ENCODE measurements at regions not wholly inside any gene's neighbourhood (a gene's known extent, or its start where the extent isn't known, plus 50 kb on each side); places are given as distances from the start of the nearest gene placed in this dataset.

DNA sequence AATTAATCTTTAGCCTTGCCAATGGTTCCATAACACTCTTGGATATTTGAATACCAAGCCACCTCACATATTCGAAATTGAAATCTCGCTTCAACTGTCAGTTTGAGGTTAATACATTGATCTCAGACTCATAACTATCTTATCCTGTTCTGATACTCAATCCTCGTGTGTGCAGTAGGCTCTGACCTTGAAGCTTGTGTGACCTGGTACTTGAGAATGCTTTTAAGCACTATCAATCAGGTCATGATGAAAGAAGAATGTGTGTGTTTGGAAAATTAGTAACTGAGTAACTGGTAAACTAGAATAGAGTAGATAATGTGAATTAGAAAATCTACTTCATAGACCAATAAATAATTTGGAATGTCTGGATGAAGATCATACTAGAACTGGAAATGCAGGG lies 1266.7 kb downstream of the MAT2B start:
- H3K27me3 ChIP-seq = no peaks in the 10 kb centered on the region
- no peaks in the 10 kb centered on the region for H3K36me3 ChIP-seq
- no peaks in the 10 kb centered on the region for H3K4me1 ChIP-seq
- H3K9me3 ChIP-seq = no peaks in the 10 kb centered on the region
- TF ChIP-seq CTCF (IDR thresholded peaks at IDR 0.05; ENCODE audit: low read depth, low read length) = no peak
- H3K4me3 ChIP-seq (ENCODE audit: low read depth, low read length) = no peak overlapping the region
- DNase-seq = no peak

GRCh38 chr5:164784230-164784629 lies 1278.8 kb downstream of the MAT2B start:
- no peaks in the 10 kb centered on the region for H3K4me1 ChIP-seq
- TF ChIP-seq CTCF (IDR thresholded peaks at IDR 0.05; ENCODE audit: low read depth, low read length) = no peak
- no peak overlapping the region for H3K4me3 ChIP-seq (ENCODE audit: low read depth, low read length)
- H3K36me3 ChIP-seq = no peaks in the 10 kb centered on the region
- H3K27me3 ChIP-seq = no peaks in the 10 kb centered on the region
- no peak for DNase-seq
- H3K9me3 ChIP-seq = no peaks in the 10 kb centered on the region

DNA sequence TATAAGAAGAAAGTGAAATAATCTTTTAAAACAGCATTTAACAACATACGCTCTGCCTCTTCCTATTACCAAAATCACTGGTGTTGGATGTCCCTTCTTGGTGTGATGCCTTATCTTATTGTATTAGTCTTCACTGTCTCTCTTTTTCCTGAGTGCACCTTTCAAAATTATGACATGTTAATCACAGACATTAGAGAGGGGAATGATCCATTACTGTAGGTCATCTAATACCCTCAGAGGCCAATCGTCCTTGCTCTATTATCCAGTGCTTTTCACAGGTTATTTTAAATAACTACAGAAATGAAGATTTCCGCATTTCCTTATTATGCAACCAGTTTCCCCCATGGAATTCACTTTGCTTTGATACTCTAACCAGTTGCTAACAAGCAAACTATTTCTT lies 1292.7 kb downstream of the MAT2B start:
- no peak for TF ChIP-seq CTCF (IDR thresholded peaks at IDR 0.05; ENCODE audit: low read depth, low read length)
- no peaks in the 10 kb centered on the region for H3K27me3 ChIP-seq
- H3K36me3 ChIP-seq = no peaks in the 10 kb centered on the region
- no peak for DNase-seq
- no peaks in the 10 kb centered on the region for H3K4me1 ChIP-seq
- no peak overlapping the region for H3K4me3 ChIP-seq (ENCODE audit: low read depth, low read length)
- H3K9me3 ChIP-seq = no peaks in the 10 kb centered on the region

GRCh38 chr5:164799391-164799790 lies 1294.0 kb downstream of the MAT2B start:
- Histone ChIP-seq H3K36me3 (no peaks in the 10 kb centered on the region), H3K27me3 (no peaks in the 10 kb centered on the region), H3K4me1 (no peaks in the 10 kb centered on the region), H3K4me3 (ENCODE audit: low read depth, low read length) (no peak overlapping the region), H3K9me3 (no peaks in the 10 kb centered on the region)
- no peak for DNase-seq
- TF ChIP-seq CTCF (IDR thresholded peaks at IDR 0.05; ENCODE audit: low read depth, low read length) = no peak

DNA sequence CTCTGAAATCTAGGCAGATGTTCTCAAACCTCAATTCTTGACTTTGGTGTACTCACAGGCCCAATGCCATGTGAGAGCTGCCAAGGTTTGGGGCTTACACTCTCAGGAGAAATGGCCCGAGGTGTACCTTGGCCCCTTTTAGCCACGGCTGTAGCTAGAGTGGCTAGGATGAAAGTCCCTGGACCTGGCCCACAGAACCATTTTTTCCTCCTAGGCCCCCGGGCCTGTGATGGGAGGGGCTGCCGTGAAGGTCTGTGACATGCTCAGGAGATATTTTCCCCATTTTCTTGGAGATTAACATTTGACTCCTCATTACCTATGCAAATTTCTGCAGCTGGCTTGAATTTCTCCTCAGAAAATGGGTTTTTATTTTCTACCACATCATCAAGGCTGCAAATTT lies 1296.5 kb downstream of the MAT2B start:
- H3K4me1 ChIP-seq = no peaks in the 10 kb centered on the region; the same call in 1 of the 2 replicates
- DNase-seq = no peak
- no peaks in the 10 kb centered on the region for H3K36me3 ChIP-seq
- no peak for TF ChIP-seq CTCF (IDR thresholded peaks at IDR 0.05; ENCODE audit: low read depth, low read length)
- no peak overlapping the region for H3K4me3 ChIP-seq (ENCODE audit: low read depth, low read length)
- H3K9me3 ChIP-seq = no peaks in the 10 kb centered on the region
- no peaks in the 10 kb centered on the region for H3K27me3 ChIP-seq

DNA sequence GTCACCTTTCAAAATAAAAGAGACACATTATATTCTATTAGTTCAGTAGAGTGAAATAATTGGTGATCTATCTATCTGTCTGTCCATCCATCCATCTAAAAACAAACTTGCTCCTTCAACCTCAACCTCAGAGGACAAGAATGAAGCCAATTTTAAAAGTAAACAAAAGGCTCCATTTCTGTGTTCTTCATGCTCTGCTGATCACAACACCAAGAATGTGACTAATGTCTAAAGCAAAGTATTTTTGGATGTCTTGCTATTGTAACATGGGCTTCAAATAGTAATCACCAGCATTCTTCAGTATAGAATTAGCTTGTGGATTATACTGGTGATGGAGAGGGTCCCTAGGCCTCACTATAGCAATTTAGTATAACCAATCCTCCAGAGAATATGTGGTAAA lies 1304.4 kb downstream of the MAT2B start:
- Histone ChIP-seq H3K4me1 (no peaks in the 10 kb centered on the region; the same call in 1 of the 2 replicates), H3K9me3 (no peaks in the 10 kb centered on the region), H3K4me3 (ENCODE audit: low read depth, low read length) (no peak overlapping the region), H3K36me3 (no peaks in the 10 kb centered on the region), H3K27me3 (no peaks in the 10 kb centered on the region)
- TF ChIP-seq CTCF (IDR thresholded peaks at IDR 0.05; ENCODE audit: low read depth, low read length) = no peak
- DNase-seq = no peak

All from BE2C (cell line).